ENCODE measurements at regions not wholly inside any gene's neighbourhood (a gene's known extent, or its start where the extent isn't known, plus 50 kb on each side); places are given as distances from the start of the nearest gene placed in this dataset.

GRCh38 chr1:89465201-89465600 is 59.4 kb upstream of the LRRC8B start:
- 100% methylated on average over 1 of the region's 1 CpG for WGBS (ENCODE audit: insufficient coverage)
- H3K36me3 ChIP-seq (ENCODE audit: control insufficient read depth in 2 of 2, extremely low read depth in 1 of 2, insufficient read depth in 1 of 2, low read length in 1 of 2): no peaks in the 10 kb centered on the region
- no peak overlapping the region for H3K4me3 Mint-ChIP-seq
- POLR2A ChIA-PET: no interaction called here
- no peaks in the 10 kb centered on the region for H3K9me3 ChIP-seq
- H3K36me3 Mint-ChIP-seq: no peaks in the 10 kb centered on the region
- peaks cover 6 to 11% of the 10 kb centered on the region in 2 experiments for H3K27me3 ChIP-seq (replicated peaks in 1 of 2; ENCODE audit: control insufficient read depth in 2 of 2, extremely low read depth in 1 of 2, insufficient read depth in 2 of 2, low read length in 1 of 2)
- no peak overlapping the region for H3K27ac Mint-ChIP-seq
- peaks cover 15 to 17% (median 17%) of the 10 kb centered on the region in 3 donors for H3K4me1 Mint-ChIP-seq
- DNase-seq: no peak
- H3K9me3 Mint-ChIP-seq: no peaks in the 10 kb centered on the region
- no peak overlapping the region for H3K4me3 ChIP-seq (ENCODE audit: control insufficient read depth in 1 of 2, extremely low read depth in 1 of 2, low read length in 1 of 2)
- H3K27me3 Mint-ChIP-seq: peaks cover 40 to 47% of the 10 kb centered on the region in 2 donors
- peaks cover 5 to 12% of the 10 kb centered on the region in 2 experiments for H3K4me1 ChIP-seq (ENCODE audit: control insufficient read depth in 1 of 2, extremely low read depth in 1 of 2, insufficient read depth in 2 of 2, low read length in 2 of 2)
- CTCF ChIA-PET: interaction anchor here (0.9 to 1.3 kb wide), 3 partner anchors 22 to 481 kb away, joined by 3 to 6 read pairs (median 3); no protein-coding TSS in a partner anchor
- H3K27ac ChIP-seq (ENCODE audit: low read length): no peak overlapping the region
- ATAC-seq (replicated peaks in 1 of 4): peak in 2 of 4 experiments; percentile 16 to 31

GRCh38 chr1:89466307-89466930 is 58.2 kb upstream of the LRRC8B start:
- Histone ChIP-seq H3K36me3 (ENCODE audit: control insufficient read depth in 2 of 2, extremely low read depth in 1 of 2, insufficient read depth in 1 of 2, low read length in 1 of 2) (no peaks in the 10 kb centered on the region), H3K4me1 (ENCODE audit: control insufficient read depth in 1 of 2, extremely low read depth in 1 of 2, insufficient read depth in 2 of 2, low read length in 2 of 2) (peaks cover 5 to 12% of the 10 kb centered on the region in 2 experiments), H3K27me3 (replicated peaks in 1 of 2; ENCODE audit: control insufficient read depth in 2 of 2, extremely low read depth in 1 of 2, insufficient read depth in 2 of 2, low read length in 1 of 2) (peaks cover 3 to 11% of the 10 kb centered on the region in 2 experiments), H3K9me3 (no peaks in the 10 kb centered on the region), H3K27ac (ENCODE audit: low read length) (no peak overlapping the region), H3K4me3 (ENCODE audit: control insufficient read depth in 1 of 2, extremely low read depth in 1 of 2, low read length in 1 of 2) (no peak overlapping the region)
- DNase-seq (no peak), ATAC-seq (replicated peaks in 1 of 4) (no peak)
- no CpG with 5 or more reads among the region's 6 CpGs for WGBS (ENCODE audit: insufficient coverage)
- POLR2A ChIA-PET: interaction anchor here in 1 of 2 donors (0.6 kb wide), 1 partner anchor 61 kb away, joined by 3 read pairs; no protein-coding TSS in a partner anchor
- Mint-ChIP-seq H3K9me3 (no peaks in the 10 kb centered on the region), H3K27me3 (peaks cover 34 to 39% of the 10 kb centered on the region in 2 donors), H3K4me1 (peaks cover 15 to 17% (median 17%) of the 10 kb centered on the region in 3 donors), H3K4me3 (no peak overlapping the region), H3K36me3 (no peaks in the 10 kb centered on the region), H3K27ac (no peak overlapping the region)
- CTCF ChIA-PET: interaction anchor here in 1 of 2 donors (1.5 kb wide), 1 partner anchor 10 kb away, joined by 4 read pairs; no protein-coding TSS in a partner anchor

- ChIA-PET CTCF (interaction anchor here in 1 of 2 donors (0.6 kb wide), 1 partner anchor 488 kb away, joined by 3 read pairs; no protein-coding TSS in a partner anchor), POLR2A (no interaction called here)
- peaks cover 2% of the 10 kb centered on the region for H3K9me3 ChIP-seq
- WGBS (ENCODE audit: insufficient coverage): no CpG with 5 or more reads among the region's 1 CpG
- peaks cover 0 to 10% of the 10 kb centered on the region in 2 experiments for H3K27me3 ChIP-seq (replicated peaks in 1 of 2; ENCODE audit: control insufficient read depth in 2 of 2, extremely low read depth in 1 of 2, insufficient read depth in 2 of 2, low read length in 1 of 2)
- Mint-ChIP-seq H3K27me3 (peaks cover 10 to 11% of the 10 kb centered on the region in 2 donors), H3K27ac (no peak overlapping the region), H3K9me3 (peaks cover 9 to 19% (median 13%) of the 10 kb centered on the region in 3 donors), H3K36me3 (peaks cover 10% of the 10 kb centered on the region), H3K4me1 (peaks cover 2 to 10% (median 7%) of the 10 kb centered on the region in 3 donors), H3K4me3 (no peak overlapping the region)
- peaks cover 0 to 4% of the 10 kb centered on the region in 2 donors for H3K36me3 ChIP-seq (ENCODE audit: control insufficient read depth in 2 of 2, extremely low read depth in 1 of 2, insufficient read depth in 1 of 2, low read length in 1 of 2)
- H3K27ac ChIP-seq (ENCODE audit: low read length): no peak overlapping the region
- DNase-seq (no peak), ATAC-seq (replicated peaks in 1 of 4) (no peak)
- H3K4me3 ChIP-seq (ENCODE audit: control insufficient read depth in 1 of 2, extremely low read depth in 1 of 2, low read length in 1 of 2): no peak overlapping the region
- H3K4me1 ChIP-seq (ENCODE audit: control insufficient read depth in 1 of 2, extremely low read depth in 1 of 2, insufficient read depth in 2 of 2, low read length in 2 of 2): no peaks in the 10 kb centered on the region
These were observed 52.4 kb upstream of the LRRC8B start for GRCh38 chr1:89472253-89472652.

- H3K36me3 Mint-ChIP-seq: peaks cover 10% of the 10 kb centered on the region
- Histone ChIP-seq H3K27me3 (replicated peaks in 1 of 2; ENCODE audit: control insufficient read depth in 2 of 2, extremely low read depth in 1 of 2, insufficient read depth in 2 of 2, low read length in 1 of 2) (peaks cover 0 to 10% of the 10 kb centered on the region in 2 experiments), H3K27ac (ENCODE audit: low read length) (no peak overlapping the region), H3K36me3 (ENCODE audit: control insufficient read depth in 2 of 2, extremely low read depth in 1 of 2, insufficient read depth in 1 of 2, low read length in 1 of 2) (peaks cover 0 to 4% of the 10 kb centered on the region in 2 donors), H3K4me3 (ENCODE audit: control insufficient read depth in 1 of 2, extremely low read depth in 1 of 2, low read length in 1 of 2) (no peak overlapping the region), H3K9me3 (peaks cover 2% of the 10 kb centered on the region), H3K4me1 (ENCODE audit: control insufficient read depth in 1 of 2, extremely low read depth in 1 of 2, insufficient read depth in 2 of 2, low read length in 2 of 2) (no peaks in the 10 kb centered on the region)
- DNase-seq: no peak
- H3K4me3 Mint-ChIP-seq: no peak overlapping the region
- peaks cover 2 to 10% (median 7%) of the 10 kb centered on the region in 3 donors for H3K4me1 Mint-ChIP-seq
- H3K27ac Mint-ChIP-seq: no peak overlapping the region
- H3K27me3 Mint-ChIP-seq: peaks cover 7 to 10% of the 10 kb centered on the region in 2 donors
- POLR2A ChIA-PET: no interaction called here
- WGBS (ENCODE audit: insufficient coverage): 97% methylated on average over 3 of the region's 3 CpGs
- CTCF ChIA-PET: no interaction called here
- no peak for ATAC-seq (replicated peaks in 1 of 4)
- peaks cover 9 to 19% (median 13%) of the 10 kb centered on the region in 3 donors for H3K9me3 Mint-ChIP-seq
These were observed 51.7 kb upstream of the LRRC8B start for GRCh38 chr1:89472886-89473417.
